ENCODE measurements at regions not wholly inside any gene's neighbourhood (a gene's known extent, or its start where the extent isn't known, plus 50 kb on each side); places are given as distances from the start of the nearest gene placed in this dataset.

DNA sequence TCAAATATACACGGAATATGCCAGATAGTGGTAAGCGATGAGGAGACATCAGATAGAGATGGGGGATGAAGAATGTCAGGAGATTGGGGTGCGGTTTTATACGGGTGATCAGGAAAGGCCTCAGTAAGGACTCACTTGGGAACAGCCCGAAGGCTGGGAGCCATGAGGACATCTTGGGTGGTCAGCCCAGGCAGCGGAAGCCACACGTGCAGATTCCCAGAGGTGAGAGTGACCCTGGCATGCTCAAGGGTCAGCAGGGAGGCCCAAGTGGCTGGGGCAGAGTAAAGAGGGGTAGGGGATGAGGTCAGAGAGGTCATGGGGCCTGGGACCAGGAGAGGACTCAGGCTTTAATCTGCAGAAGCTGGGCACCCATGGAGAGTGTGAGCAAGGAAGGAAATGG lies 106.6 kb downstream of the MATN1 start:
- H3K27me3 Mint-ChIP-seq (ENCODE audit: insufficient read depth), result peaks cover 12% of the 10 kb centered on the region

GRCh38 chr1:30615816-30616590 lies 107.4 kb downstream of the MATN1 start:
- no peak for DNase-seq
- no peaks in the 10 kb centered on the region for H3K9me3 Mint-ChIP-seq
- no peak overlapping the region for H3K4me3 Mint-ChIP-seq
- peaks cover 13% of the 10 kb centered on the region for H3K27me3 Mint-ChIP-seq (ENCODE audit: insufficient read depth)
- no peak for TF ChIP-seq CTCF (IDR thresholded peaks at IDR 0.05)
- H3K36me3 Mint-ChIP-seq (ENCODE audit: low read depth), result no peaks in the 10 kb centered on the region
- no peak overlapping the region for H3K27ac Mint-ChIP-seq
- no peaks in the 10 kb centered on the region for H3K4me1 Mint-ChIP-seq (ENCODE audit: low read depth)

More for the DNA sequence above, 106.6 kb downstream of the MATN1 start:
- H3K4me1 Mint-ChIP-seq (ENCODE audit: low read depth), result no peaks in the 10 kb centered on the region
- no peaks in the 10 kb centered on the region for H3K9me3 Mint-ChIP-seq
- DNase-seq, result no peak
- H3K4me3 Mint-ChIP-seq, result no peak overlapping the region
- H3K27ac Mint-ChIP-seq, result no peak overlapping the region
- H3K36me3 Mint-ChIP-seq (ENCODE audit: low read depth), result no peaks in the 10 kb centered on the region
- no peak for TF ChIP-seq CTCF (IDR thresholded peaks at IDR 0.05)

DNA sequence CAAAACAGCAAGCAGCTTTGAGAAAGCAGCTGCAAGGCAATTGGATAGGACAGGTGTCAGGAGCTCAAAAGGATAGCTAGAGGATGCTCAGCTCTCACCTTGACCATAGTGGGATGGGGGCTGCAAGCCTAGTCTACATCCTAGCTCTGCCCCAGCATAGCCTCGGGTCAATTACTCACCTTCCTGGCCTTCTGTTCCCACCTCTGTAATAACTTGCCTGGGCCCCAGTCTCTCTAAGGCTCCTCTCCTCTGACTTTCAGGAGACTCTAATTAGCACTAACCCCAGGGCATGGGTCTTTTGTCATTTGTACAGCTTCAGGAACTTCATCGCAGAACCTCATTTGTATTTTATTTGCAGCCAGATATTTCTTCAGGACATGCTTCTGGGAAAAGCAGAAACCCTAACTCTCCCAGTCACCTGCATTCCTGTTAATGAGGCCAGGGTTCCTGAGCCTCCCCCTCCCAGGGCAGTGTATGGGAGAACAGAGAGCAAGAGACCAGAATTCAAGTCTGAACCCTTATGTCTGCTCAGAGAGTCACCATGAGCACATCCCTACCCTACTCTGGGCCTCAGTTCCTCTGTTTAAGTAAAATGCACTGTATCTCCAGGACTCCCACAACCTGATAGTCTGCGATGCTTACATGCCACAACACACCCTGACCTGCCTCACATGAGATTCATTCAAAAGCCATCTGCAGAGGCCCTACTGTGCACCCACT lies 108.1 kb downstream of the MATN1 start:
- Mint-ChIP-seq H3K27me3 (ENCODE audit: insufficient read depth) (peaks cover 13% of the 10 kb centered on the region), H3K9me3 (no peaks in the 10 kb centered on the region), H3K4me3 (no peak overlapping the region), H3K4me1 (ENCODE audit: low read depth) (no peaks in the 10 kb centered on the region), H3K36me3 (ENCODE audit: low read depth) (no peaks in the 10 kb centered on the region), H3K27ac (no peak overlapping the region)
- DNase-seq, result no peak
- TF ChIP-seq CTCF (IDR thresholded peaks at IDR 0.05), result no peak

DNA sequence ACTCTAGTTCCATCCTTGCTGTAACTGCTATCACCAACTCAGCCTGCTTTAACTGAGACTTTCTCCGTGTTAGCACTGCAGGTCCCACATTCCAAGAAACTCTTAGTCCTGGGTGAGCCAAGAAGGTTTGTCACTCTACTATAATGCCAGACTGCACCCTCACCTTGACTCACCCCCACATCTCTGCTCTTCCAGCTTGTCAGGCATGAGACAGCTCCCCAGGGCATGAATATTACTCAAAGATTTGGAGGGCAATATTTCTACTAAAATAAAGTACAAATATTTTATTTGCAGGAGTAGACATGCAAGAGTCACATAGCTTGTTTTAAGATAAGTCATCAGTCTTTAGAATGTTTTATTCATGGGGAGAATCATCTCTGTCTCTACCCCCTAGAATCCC lies 110.2 kb downstream of the MATN1 start:
- H3K36me3 Mint-ChIP-seq (ENCODE audit: low read depth), result no peaks in the 10 kb centered on the region
- DNase-seq, result no peak
- no peak overlapping the region for H3K4me3 Mint-ChIP-seq
- H3K27ac Mint-ChIP-seq, result no peak overlapping the region
- no peaks in the 10 kb centered on the region for H3K4me1 Mint-ChIP-seq (ENCODE audit: low read depth)
- no peak for TF ChIP-seq CTCF (IDR thresholded peaks at IDR 0.05)
- peaks cover 12% of the 10 kb centered on the region for H3K27me3 Mint-ChIP-seq (ENCODE audit: insufficient read depth)
- no peaks in the 10 kb centered on the region for H3K9me3 Mint-ChIP-seq

GRCh38 chr1:30612536-30613065 lies 110.8 kb downstream of the MATN1 start:
- H3K4me3 Mint-ChIP-seq, result no peak overlapping the region
- H3K27me3 Mint-ChIP-seq (ENCODE audit: insufficient read depth), result peaks cover 12% of the 10 kb centered on the region
- H3K4me1 Mint-ChIP-seq (ENCODE audit: low read depth), result no peaks in the 10 kb centered on the region
- no peaks in the 10 kb centered on the region for H3K9me3 Mint-ChIP-seq
- H3K36me3 Mint-ChIP-seq (ENCODE audit: low read depth), result no peaks in the 10 kb centered on the region
- no peak overlapping the region for H3K27ac Mint-ChIP-seq
- no peak for TF ChIP-seq CTCF (IDR thresholded peaks at IDR 0.05)
- DNase-seq, result no peak

Measured in HFFc6 (cell line).